Right lobe of liver (tissue), 4 donors: ENCODE measurements at regions not wholly inside any gene's neighbourhood (a gene's known extent, or its start where the extent isn't known, plus 50 kb on each side); places are given as distances from the start of the nearest gene placed in this dataset.

Experiments used
- CTCF ChIP-seq, 4 donors: fragments of 200-600 bp in 3 of 4; fragments of 450-650 bp in 1 of 4; IDR thresholded peaks; one replicate each; pipeline versions ENCODE4 v1.5.1 to v1.8.0; 2016 to 2022; ENCODE audit warnings: antibody characterized with exemption in 4 of 4, mild to moderate bottlenecking in 2 of 4
- POLR2A ChIP-seq: fragments of 450-650 bp; IDR thresholded peaks from one replicate; pipeline ENCODE4 v1.6.1; 2017; ENCODE audit warnings: antibody characterized with exemption, mild to moderate bottlenecking
- donor health status: DM: no; HTN: no; CAD: no.
- donor health status: DM: no; HTN: no; CAD: no.
- donor health status: DM: no; HTN: yes; CAD: no.

DNA sequence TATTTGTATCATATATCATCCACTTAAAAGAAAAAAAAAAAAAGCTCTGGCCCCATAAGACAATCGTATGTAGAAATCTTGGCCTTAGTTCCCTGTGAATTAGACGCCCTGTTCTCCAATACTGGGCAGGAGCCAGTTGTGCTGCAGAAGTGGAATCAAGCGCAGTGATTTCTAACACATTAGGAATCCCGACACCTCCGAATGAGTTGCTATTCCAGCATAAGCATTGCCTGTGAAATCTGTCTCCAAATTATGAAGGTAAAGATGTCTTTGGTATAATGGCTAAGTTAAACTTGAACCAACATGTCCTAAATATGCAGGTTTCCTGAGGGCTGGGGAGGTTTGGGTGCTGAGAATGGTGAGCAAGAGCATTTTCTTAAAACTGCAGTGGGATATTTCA is 199.4 kb upstream of the ARRDC4 start:
- TF ChIP-seq POLR2A (no peak), CTCF (IDR thresholded peaks at IDR 0.05) (no peak)
